H9 (cell line): ENCODE measurements at regions not wholly inside any gene's neighbourhood (a gene's known extent, or its start where the extent isn't known, plus 50 kb on each side); places are given as distances from the start of the nearest gene placed in this dataset.

Source experiments
- DNase-seq: peaks from one replicate; pipeline ENCODE4 v3.0.0-alpha.2; 2017
- H2AFZ ChIP-seq: one replicate; pipeline ENCODE4 v1.6.1; 2013; ENCODE audit warnings: mild to moderate bottlenecking, low read length, control low read depth, moderate library complexity
- H2AK5ac ChIP-seq: 2 replicates; pipeline ENCODE4 v1.6.1; 2013; ENCODE audit warnings: low read length, control low read depth, mixed read lengths; ENCODE audit not compliant: insufficient read length
- H2BK120ac ChIP-seq: one replicate; pipeline ENCODE4 v1.6.1; 2013; ENCODE audit warnings: low read depth, mild to moderate bottlenecking, low read length, control low read depth, inconsistent platforms; ENCODE audit not compliant: poor library complexity, severe bottlenecking
- H2BK12ac ChIP-seq: 2 replicates; pipeline ENCODE4 v1.6.1; 2013; ENCODE audit warnings: low read length, control low read depth, mixed read lengths, low read depth; ENCODE audit not compliant: insufficient read length
- H2BK15ac ChIP-seq: 2 replicates; pipeline ENCODE4 v1.6.1; 2013; ENCODE audit warnings: low read depth, low read length, control low read depth
- H2BK20ac ChIP-seq: one replicate; pipeline ENCODE4 v1.6.1; 2013; ENCODE audit warnings: low read depth, mild to moderate bottlenecking, low read length, control low read depth, inconsistent platforms; ENCODE audit not compliant: poor library complexity, severe bottlenecking
- H2BK5ac ChIP-seq: 2 replicates; pipeline ENCODE4 v1.6.1; 2013; ENCODE audit warnings: low read length, control low read depth, mixed read lengths; ENCODE audit not compliant: insufficient read length
- H3K14ac ChIP-seq: 2 replicates; pipeline ENCODE4 v1.6.1; 2013; ENCODE audit warnings: low read length, control low read depth; ENCODE audit not compliant: insufficient read depth
- H3K18ac ChIP-seq: 2 replicates; pipeline ENCODE4 v1.6.1; 2013; ENCODE audit warnings: low read depth, mild to moderate bottlenecking, mixed read lengths, low read length, control low read depth; ENCODE audit not compliant: insufficient read length
- H3K23ac ChIP-seq: 2 replicates; pipeline ENCODE4 v1.6.1; 2013; ENCODE audit warnings: low read length, control low read depth, mixed read lengths, low read depth; ENCODE audit not compliant: insufficient read length
- H3K23me2 ChIP-seq: 2 replicates; pipeline ENCODE4 v1.6.1; 2013; ENCODE audit warnings: low read depth, mild to moderate bottlenecking, mixed read lengths, low read length, control low read depth; ENCODE audit not compliant: insufficient read length, poor library complexity, severe bottlenecking
- H3K27ac ChIP-seq: 2 replicates; pipeline ENCODE4 v1.5.1; 2013; ENCODE audit warnings: low read length, control low read depth, mixed read lengths, low read depth; ENCODE audit not compliant: insufficient read length
- H3K27me3 ChIP-seq: 2 replicates; pipeline ENCODE4 v1.6.1; 2013; ENCODE audit warnings: low read length, control low read depth, inconsistent platforms; ENCODE audit not compliant: insufficient read depth
- H3K4ac ChIP-seq: 2 replicates; pipeline ENCODE4 v1.6.1; 2013; ENCODE audit warnings: low read depth, mild to moderate bottlenecking, control low read depth, inconsistent platforms, low read length, moderate library complexity
- H3K4me1 ChIP-seq: 2 replicates; pipeline ENCODE4 v1.6.1; 2013; ENCODE audit warnings: low read length, control low read depth, inconsistent platforms; ENCODE audit not compliant: insufficient read depth
- H3K4me2 ChIP-seq: 2 replicates; pipeline ENCODE4 v1.6.1; 2013; ENCODE audit warnings: low read length, control low read depth, mixed read lengths; ENCODE audit not compliant: insufficient read length, insufficient read depth
- H3K56ac ChIP-seq: 2 replicates; pipeline ENCODE4 v1.6.1; 2013; ENCODE audit warnings: low read depth, mild to moderate bottlenecking, mixed read lengths, low read length, control low read depth; ENCODE audit not compliant: insufficient read length
- H3K79me1 ChIP-seq: 2 replicates; pipeline ENCODE4 v1.6.1; 2013; ENCODE audit warnings: low read depth, mild to moderate bottlenecking, moderate library complexity, low read length, control low read depth, inconsistent platforms; ENCODE audit not compliant: insufficient read depth, poor library complexity, severe bottlenecking
- H3K79me2 ChIP-seq: 2 replicates; pipeline ENCODE4 v1.6.1; 2013; ENCODE audit warnings: low read length, control low read depth, inconsistent platforms; ENCODE audit not compliant: insufficient read depth
- H3K9ac ChIP-seq: 2 replicates; pipeline ENCODE4 v1.6.1; 2013; ENCODE audit warnings: low read length, control low read depth, mixed read lengths; ENCODE audit not compliant: insufficient read length; ENCODE audit errors: extremely low read depth
- H3K9me3 ChIP-seq: one replicate; pipeline ENCODE4 v1.6.1; 2013; ENCODE audit warnings: low read depth, low read length, inconsistent platforms; ENCODE audit not compliant: control insufficient read depth
- H3T11ph ChIP-seq: one replicate; pipeline ENCODE4 v1.6.1; 2013; ENCODE audit warnings: mild to moderate bottlenecking, low read length, control low read depth, inconsistent platforms
- H4K20me1 ChIP-seq: one replicate; pipeline ENCODE4 v1.6.1; 2013; ENCODE audit not compliant: control insufficient read depth, insufficient read length, insufficient read depth
- H4K5ac ChIP-seq: 2 replicates; pipeline ENCODE4 v1.6.1; 2013; ENCODE audit warnings: low read depth, mild to moderate bottlenecking, mixed read lengths, low read length, control low read depth; ENCODE audit not compliant: insufficient read length
- H4K8ac ChIP-seq: replicated peaks from 2 replicates; pipeline ENCODE4 v1.6.1; 2013; ENCODE audit warnings: low read length, control low read depth, mixed read lengths, low read depth; ENCODE audit not compliant: insufficient read length
- H4K91ac ChIP-seq: 2 replicates; pipeline ENCODE4 v1.6.1; 2013; ENCODE audit warnings: low read depth, mild to moderate bottlenecking, moderate library complexity, mixed read lengths, low read length, control low read depth; ENCODE audit not compliant: insufficient read length
- H3K27ac Mint-ChIP-seq, 3 experiments: 2 replicates in 2 of 3; 3 replicates in 1 of 3; pipeline ENCODE4 v1.8.0; 2020 to 2021; ENCODE audit warnings: mixed read lengths in 3 of 3, mild to moderate bottlenecking in 1 of 3, moderate library complexity in 1 of 3
- H3K27me3 Mint-ChIP-seq: 2 replicates; pipeline ENCODE4 v1.8.0; 2021; ENCODE audit warnings: low read depth, mild to moderate bottlenecking, moderate library complexity, mixed read lengths
- H3K36me3 Mint-ChIP-seq, 3 experiments: 2 replicates in 2 of 3; 3 replicates in 1 of 3; pipeline ENCODE4 v1.8.0; 2020 to 2021; ENCODE audit warnings: low read depth in 3 of 3, mixed read lengths in 3 of 3; ENCODE audit not compliant: insufficient read depth in 1 of 3
- H3K4me1 Mint-ChIP-seq, 2 experiments: 2 replicates each; pipeline ENCODE4 v1.8.0; 2020; ENCODE audit warnings: mixed read lengths in 2 of 2
- H3K4me3 Mint-ChIP-seq, 2 experiments: 2 replicates in 1 of 2; 3 replicates in 1 of 2; pipeline ENCODE4 v1.8.0; 2020 to 2021; ENCODE audit warnings: mild to moderate bottlenecking in 2 of 2, mixed read lengths in 2 of 2, moderate library complexity in 1 of 2
- H3K9me3 Mint-ChIP-seq, 2 experiments: 2 replicates in 1 of 2; 3 replicates in 1 of 2; pipeline ENCODE4 v1.8.0; 2020; ENCODE audit warnings: mild to moderate bottlenecking in 2 of 2, mixed read lengths in 2 of 2, moderate library complexity in 1 of 2
- WGBS: extraction: QIAGEN DNeasy Blood & Tissue Kit; methylation state at CpG from one replicate; pipeline ENCODE4 v1.1.7; 2013; ENCODE audit warnings: missing lambda C conversion rate, low lambda C conversion rate, mixed read lengths; ENCODE audit not compliant: insufficient read length; ENCODE audit errors: extremely low coverage; 5-methylcytosine and 5-hydroxymethylcytosine counted together
- TF ChIP-seq, protein P1 (sequence below): fragments of 200-600 bp; sonication (generic); conservative IDR thresholded peaks from 3 replicates; pipeline ENCODE4 v1.8.0; 2021; ENCODE audit warnings: antibody characterized with exemption, mild to moderate bottlenecking

GRCh38 chr17:77848257-77848656 is 110.2 kb upstream of the TNRC6C start:
- no peaks in the 10 kb centered on the region for H4K20me1 ChIP-seq
- H3K27me3 ChIP-seq = no peaks in the 10 kb centered on the region
- H2BK12ac ChIP-seq = no peak overlapping the region
- H3K4ac ChIP-seq = no peak overlapping the region
- no peak overlapping the region for H2BK20ac ChIP-seq
- H3K9ac ChIP-seq = no peak overlapping the region
- H4K5ac ChIP-seq = no peak overlapping the region
- no peak overlapping the region for H2BK15ac ChIP-seq
- no peak overlapping the region for H3K27ac ChIP-seq
- no peak overlapping the region for H4K8ac ChIP-seq
- no peak overlapping the region for H3K56ac ChIP-seq
- H3K4me2 ChIP-seq = no peak overlapping the region
- no peak overlapping the region for H3K18ac ChIP-seq
- H2BK5ac ChIP-seq = no peak overlapping the region
- no peak overlapping the region for H3K23ac ChIP-seq
- no CpG with 5 or more reads among the region's 12 CpGs for WGBS
- Mint-ChIP-seq H3K4me1 (peaks cover 3% of the 10 kb centered on the region in 2 experiments), H3K4me3 (no peak overlapping the region), H3K36me3 (no peaks in the 10 kb centered on the region), H3K27me3 (peaks cover 4% of the 10 kb centered on the region), H3K27ac (no peak overlapping the region), H3K9me3 (no peaks in the 10 kb centered on the region)
- H3K4me1 ChIP-seq = no peaks in the 10 kb centered on the region
- H3K79me2 ChIP-seq = no peaks in the 10 kb centered on the region
- H2AK5ac ChIP-seq = no peak overlapping the region
- no peaks in the 10 kb centered on the region for H3K23me2 ChIP-seq
- DNase-seq = no peak
- H3K14ac ChIP-seq = no peak overlapping the region
- no peak overlapping the region for H3T11ph ChIP-seq
- TF ChIP-seq, protein P1, sequence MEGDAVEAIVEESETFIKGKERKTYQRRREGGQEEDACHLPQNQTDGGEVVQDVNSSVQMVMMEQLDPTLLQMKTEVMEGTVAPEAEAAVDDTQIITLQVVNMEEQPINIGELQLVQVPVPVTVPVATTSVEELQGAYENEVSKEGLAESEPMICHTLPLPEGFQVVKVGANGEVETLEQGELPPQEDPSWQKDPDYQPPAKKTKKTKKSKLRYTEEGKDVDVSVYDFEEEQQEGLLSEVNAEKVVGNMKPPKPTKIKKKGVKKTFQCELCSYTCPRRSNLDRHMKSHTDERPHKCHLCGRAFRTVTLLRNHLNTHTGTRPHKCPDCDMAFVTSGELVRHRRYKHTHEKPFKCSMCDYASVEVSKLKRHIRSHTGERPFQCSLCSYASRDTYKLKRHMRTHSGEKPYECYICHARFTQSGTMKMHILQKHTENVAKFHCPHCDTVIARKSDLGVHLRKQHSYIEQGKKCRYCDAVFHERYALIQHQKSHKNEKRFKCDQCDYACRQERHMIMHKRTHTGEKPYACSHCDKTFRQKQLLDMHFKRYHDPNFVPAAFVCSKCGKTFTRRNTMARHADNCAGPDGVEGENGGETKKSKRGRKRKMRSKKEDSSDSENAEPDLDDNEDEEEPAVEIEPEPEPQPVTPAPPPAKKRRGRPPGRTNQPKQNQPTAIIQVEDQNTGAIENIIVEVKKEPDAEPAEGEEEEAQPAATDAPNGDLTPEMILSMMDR = no peak
- no peak overlapping the region for H2BK120ac ChIP-seq
- no peak overlapping the region for H2AFZ ChIP-seq
- H3K9me3 ChIP-seq = no peaks in the 10 kb centered on the region
- no peaks in the 10 kb centered on the region for H3K79me1 ChIP-seq
- no peak overlapping the region for H4K91ac ChIP-seq
